Keratinocyte (primary cell): ENCODE measurements at regions not wholly inside any gene's neighbourhood (a gene's known extent, or its start where the extent isn't known, plus 50 kb on each side); places are given as distances from the start of the nearest gene placed in this dataset.

ENCODE experiments used
- DNase-seq: peaks from one replicate; pipeline ENCODE4 v3.0.0-alpha.2; 2011; ENCODE audit warnings: low read depth, missing footprints, low spot score
- FAIRE-seq: peaks from 2 replicates; lab custom pipeline; 2011; peaks lifted over from hg19 to GRCh38; lab: Jason Lieb, UNC
- H2AFZ ChIP-seq: 2 replicates; pipeline ENCODE4 v1.6.0; 2012; ENCODE audit warnings: low read length, control low read depth, inconsistent platforms; ENCODE audit not compliant: control insufficient read depth
- H3K27ac ChIP-seq: 2 replicates; pipeline ENCODE4 v1.5.1; 2011; ENCODE audit warnings: low read length; ENCODE audit not compliant: control insufficient read depth, insufficient read depth
- H3K27me3 ChIP-seq: 3 replicates; pipeline ENCODE4 v1.6.0; 2011; ENCODE audit warnings: low read length; ENCODE audit not compliant: control insufficient read depth, insufficient read depth; ENCODE audit errors: extremely low read depth
- H3K36me3 ChIP-seq, 2 experiments: 2 replicates in 1 of 2; 3 replicates in 1 of 2; pipeline ENCODE4 v1.5.1; 2011; ENCODE audit warnings: low read length in 2 of 2, mild to moderate bottlenecking in 1 of 2; ENCODE audit not compliant: control insufficient read depth in 2 of 2, insufficient read depth in 2 of 2; ENCODE audit errors: extremely low read depth in 1 of 2
- H3K4me1 ChIP-seq: 3 replicates; pipeline ENCODE4 v1.5.1; 2011; ENCODE audit warnings: low read length; ENCODE audit not compliant: control insufficient read depth, insufficient read depth; ENCODE audit errors: extremely low read depth
- H3K4me2 ChIP-seq: 3 replicates; pipeline ENCODE4 v1.6.0; 2011; ENCODE audit warnings: low read depth, low read length; ENCODE audit not compliant: control insufficient read depth, insufficient read depth; ENCODE audit errors: extremely low read depth
- H3K4me3 ChIP-seq, 3 experiments: fragments of 200-600 bp in 1 of 3; sonication (generic) in 1 of 3; 2 replicates in 2 of 3; 3 replicates in 1 of 3; pipeline ENCODE4 v1.5.1; 2011 to 2016; ENCODE audit warnings: low read length in 3 of 3, mild to moderate bottlenecking in 3 of 3, control low read depth in 2 of 3, inconsistent platforms in 1 of 3, low read depth in 1 of 3, mixed read lengths in 1 of 3, mixed run types in 1 of 3, moderate library complexity in 1 of 3; ENCODE audit not compliant: control insufficient read depth in 2 of 3, insufficient read depth in 2 of 3; ENCODE audit errors: extremely low read depth in 1 of 3
- H3K79me2 ChIP-seq: 2 replicates; pipeline ENCODE4 v1.6.0; 2012; ENCODE audit warnings: low read length; ENCODE audit not compliant: control insufficient read depth, insufficient read depth
- H3K9ac ChIP-seq: 3 replicates; pipeline ENCODE4 v1.6.0; 2011; ENCODE audit warnings: low read length; ENCODE audit not compliant: control insufficient read depth, insufficient read depth; ENCODE audit errors: extremely low read depth
- H3K9me1 ChIP-seq: 3 replicates; pipeline ENCODE4 v1.6.0; 2011; ENCODE audit warnings: low read length; ENCODE audit not compliant: control insufficient read depth, insufficient read depth; ENCODE audit errors: extremely low read depth
- H3K9me3 ChIP-seq: 2 replicates; pipeline ENCODE4 v1.5.1; 2012; ENCODE audit warnings: low read depth, low read length; ENCODE audit not compliant: control insufficient read depth
- H4K20me1 ChIP-seq: 3 replicates; pipeline ENCODE4 v1.6.0; 2011; ENCODE audit warnings: low read length; ENCODE audit not compliant: control insufficient read depth, insufficient read depth; ENCODE audit errors: extremely low read depth
- CTCF ChIP-seq, 3 experiments: IDR thresholded peaks in 1 of 3; conservative IDR thresholded peaks in 1 of 3; optimal IDR thresholded peaks in 1 of 3; 2 replicates in 2 of 3; 3 replicates in 1 of 3; pipeline versions ENCODE3 to v1.5.1; 2011; ENCODE audit warnings: low read length in 3 of 3, mild to moderate bottlenecking in 3 of 3, moderate library complexity in 2 of 3, control low read depth in 1 of 3, inconsistent platforms in 1 of 3; ENCODE audit not compliant: insufficient read depth in 2 of 3; ENCODE audit errors: extremely low read depth in 1 of 3
- EZH2 ChIP-seq: IDR thresholded peaks from one replicate; pipeline ENCODE4 v1.6.1; 2012; ENCODE audit warnings: inconsistent platforms, mild to moderate bottlenecking, low read length, moderate library complexity
- dilution Hi-C: fragments of 300-500 bp; cut with MboI; formaldehyde crosslinking; loops from one replicate; pipeline ENCODE4 v1.7.0; 2020; ENCODE audit warnings: low sequenced_read_pairs; ENCODE audit not compliant: extremely low pct_ligation_motif_present

GRCh38 chr1:243946253-243946652, 96.2 kb upstream of the AKT3 start:
- H4K20me1 ChIP-seq, result no peaks in the 10 kb centered on the region
- no peak for TF ChIP-seq EZH2
- no peak for TF ChIP-seq CTCF (optimal IDR thresholded peaks at IDR 0.05 in 1 of 3, IDR thresholded peaks at IDR 0.05 in 1 of 3, conservative IDR thresholded peaks at IDR 0.05 in 1 of 3; ENCODE audit: extremely low read depth in 1 of 3, insufficient read depth in 2 of 3, low read length in 3 of 3)
- no peak overlapping the region for H2AFZ ChIP-seq
- dilution Hi-C loops, result no loop called here
- no peak for FAIRE-seq
- DNase-seq, result no peak
- no peak overlapping the region for H3K27ac ChIP-seq
- H3K4me2 ChIP-seq, result no peak overlapping the region
- H3K79me2 ChIP-seq, result no peaks in the 10 kb centered on the region
- no peak overlapping the region for H3K9ac ChIP-seq
- H3K9me1 ChIP-seq, result no peaks in the 10 kb centered on the region
- H3K36me3 ChIP-seq, result no peaks in the 10 kb centered on the region
- no peaks in the 10 kb centered on the region for H3K9me3 ChIP-seq
- H3K4me1 ChIP-seq, result peaks cover 5% of the 10 kb centered on the region
- no peaks in the 10 kb centered on the region for H3K27me3 ChIP-seq
- no peak overlapping the region for H3K4me3 ChIP-seq

GRCh38 chr1:243945727-243946126, 95.7 kb upstream of the AKT3 start:
- TF ChIP-seq EZH2 (no peak), CTCF (optimal IDR thresholded peaks at IDR 0.05 in 1 of 3, IDR thresholded peaks at IDR 0.05 in 1 of 3, conservative IDR thresholded peaks at IDR 0.05 in 1 of 3; ENCODE audit: extremely low read depth in 1 of 3, insufficient read depth in 2 of 3, low read length in 3 of 3) (no peak)
- no peaks in the 10 kb centered on the region for H4K20me1 ChIP-seq
- H3K4me2 ChIP-seq, result no peak overlapping the region
- no peak overlapping the region for H2AFZ ChIP-seq
- no peaks in the 10 kb centered on the region for H3K79me2 ChIP-seq
- H3K9me3 ChIP-seq, result no peaks in the 10 kb centered on the region
- DNase-seq (no peak), FAIRE-seq (no peak)
- dilution Hi-C loops, result no loop called here
- no peaks in the 10 kb centered on the region for H3K27me3 ChIP-seq
- no peaks in the 10 kb centered on the region for H3K9me1 ChIP-seq
- no peak overlapping the region for H3K9ac ChIP-seq
- peaks cover 5% of the 10 kb centered on the region for H3K4me1 ChIP-seq
- no peak overlapping the region for H3K4me3 ChIP-seq
- H3K27ac ChIP-seq, result no peak overlapping the region
- no peaks in the 10 kb centered on the region for H3K36me3 ChIP-seq
